8988T (cell line): ENCODE measurements at regions not wholly inside any gene's neighbourhood (a gene's known extent, or its start where the extent isn't known, plus 50 kb on each side); places are given as distances from the start of the nearest gene placed in this dataset.

ENCODE experiments used
- DNase-seq: peaks from one replicate; pipeline ENCODE4 v3.0.0; 2011

- no peak for DNase-seq
These were observed 142.2 kb downstream of the IRS2 start for GRCh38 chr13:109644069-109644750.

- no peak for DNase-seq
These were observed 144.0 kb downstream of the IRS2 start for GRCh38 chr13:109642358-109642757.

- DNase-seq: no peak
These were observed 149.6 kb downstream of the IRS2 start for GRCh38 chr13:109636736-109637135.

- DNase-seq: no peak
These were observed 155.3 kb downstream of the IRS2 start for GRCh38 chr13:109631069-109631468.

GRCh38 chr13:109630271-109630670, 156.1 kb downstream of the IRS2 start:
- no peak for DNase-seq

GRCh38 chr13:109629737-109630136, 156.6 kb downstream of the IRS2 start:
- no peak for DNase-seq

- DNase-seq: no peak
These were observed 158.1 kb downstream of the IRS2 start for GRCh38 chr13:109628251-109628699.

GRCh38 chr13:109627649-109628048, 158.7 kb downstream of the IRS2 start:
- DNase-seq: no peak

GRCh38 chr13:109626386-109627171, 159.8 kb downstream of the IRS2 start:
- no peak for DNase-seq

GRCh38 chr13:109625156-109625555, 161.2 kb downstream of the IRS2 start:
- DNase-seq: no peak

- DNase-seq: no peak
These were observed 164.4 kb downstream of the IRS2 start for GRCh38 chr13:109622006-109622405.

- DNase-seq: no peak
These were observed 170.5 kb downstream of the IRS2 start for GRCh38 chr13:109615721-109616420.

GRCh38 chr13:109611912-109612691, 174.3 kb downstream of the IRS2 start:
- DNase-seq: no peak

GRCh38 chr13:109610517-109610916, 175.9 kb downstream of the IRS2 start:
- no peak for DNase-seq

- no peak for DNase-seq
These were observed 177.9 kb downstream of the IRS2 start for GRCh38 chr13:109608503-109608902.

GRCh38 chr13:109608059-109608458, 178.3 kb downstream of the IRS2 start:
- no peak for DNase-seq

- DNase-seq: no peak
These were observed 179.9 kb downstream of the IRS2 start for GRCh38 chr13:109606520-109606919.

- no peak for DNase-seq
These were observed 180.5 kb downstream of the IRS2 start for GRCh38 chr13:109605846-109606245.

- DNase-seq: no peak
These were observed 181.5 kb downstream of the IRS2 start for GRCh38 chr13:109604894-109605293.

- DNase-seq: no peak
These were observed 184.0 kb downstream of the IRS2 start for GRCh38 chr13:109602356-109602755.

- DNase-seq: no peak
These were observed 186.3 kb downstream of the IRS2 start for GRCh38 chr13:109599901-109600657.

GRCh38 chr13:109595471-109595870, 190.9 kb downstream of the IRS2 start:
- DNase-seq: no peak
